Panc1 (cell line): ENCODE measurements at regions not wholly inside any gene's neighbourhood (a gene's known extent, or its start where the extent isn't known, plus 50 kb on each side); places are given as distances from the start of the nearest gene placed in this dataset.
"Not testable (repeated sequence)": the region's sequence is repeated elsewhere in the genome, so short reads cannot be mapped to it uniquely, and the experiment has no call there.

Experiments used
- ATAC-seq: fragments of 200-7000 bp; cut with Tn5 transposase; 2 replicates; pipeline ENCODE4 v1.9.1; 2020; ENCODE audit warnings: mild to moderate bottlenecking, moderate library complexity
- BruUV-seq: library from RNA; stranded (reverse); fragments of 400-500 nt; replicated peaks from 2 replicates; lab custom pipeline; 2021; lab: Mats Ljungman, UMichigan
- CTCF ChIA-PET: fragments of 300-600 bp; sonication (Branson Sonifier 250); formaldehyde crosslinking; loops from one replicate; lab custom pipeline; 2022; ENCODE audit warnings: antibody characterized with exemption; lab: Charles Lee
- POLR2A ChIA-PET: fragments of 300-600 bp; sonication (Branson Sonifier 250); formaldehyde crosslinking; loops from one replicate; lab custom pipeline; 2022; ENCODE audit warnings: antibody characterized with exemption; lab: Charles Lee
- DNase-seq: peaks from one replicate; pipeline ENCODE4 v3.0.0-alpha.2; 2010; ENCODE audit warnings: low read depth, low spot score
- H3K27ac ChIP-seq: 2 replicates; pipeline ENCODE4 v1.5.1; 2011; ENCODE audit warnings: mild to moderate bottlenecking, low read length, inconsistent platforms
- H3K27me3 ChIP-seq: fragments of 200-500 bp; sonication (Bioruptor generic); 2 replicates; pipeline ENCODE4 v1.6.0; 2014; ENCODE audit warnings: low read length, inconsistent platforms; ENCODE audit not compliant: control insufficient read depth, insufficient read depth
- H3K36me3 ChIP-seq: fragments of 200-500 bp; sonication (Bioruptor generic); 2 replicates; pipeline ENCODE4 v1.5.1; 2014; ENCODE audit warnings: inconsistent platforms, mild to moderate bottlenecking, low read length, moderate library complexity; ENCODE audit not compliant: control insufficient read depth, insufficient read depth
- H3K4me1 ChIP-seq: 2 replicates; pipeline ENCODE4 v1.5.1; 2011; ENCODE audit warnings: inconsistent platforms, mild to moderate bottlenecking, low read length, moderate library complexity; ENCODE audit not compliant: control insufficient read depth, insufficient read depth
- H3K4me3 ChIP-seq, 2 experiments: 2 replicates each; pipeline ENCODE4 v1.5.1; 2011 to 2012; ENCODE audit warnings: low read depth in 2 of 2, low read length in 2 of 2, mild to moderate bottlenecking in 2 of 2, inconsistent platforms in 1 of 2, moderate library complexity in 1 of 2
- H3K9me3 ChIP-seq: fragments of 200-500 bp; sonication (Bioruptor generic); 2 replicates; pipeline ENCODE4 v1.5.1; 2014; ENCODE audit warnings: low read depth, mild to moderate bottlenecking, inconsistent platforms, low read length, moderate library complexity; ENCODE audit not compliant: control insufficient read depth, insufficient read depth
- CTCF ChIP-seq: fragments of 450-650 bp; IDR thresholded peaks from 2 replicates; pipeline ENCODE4 v1.5.1; 2017; ENCODE audit warnings: mild to moderate bottlenecking
- POLR2AphosphoS5 ChIP-seq: IDR thresholded peaks from 2 replicates; pipeline ENCODE4 v1.6.1; 2012; ENCODE audit warnings: mild to moderate bottlenecking, low read depth, low read length, moderate library complexity
- REST ChIP-seq, 2 experiments: IDR thresholded peaks; 2 replicates each; pipeline ENCODE4 v1.6.1; 2011 to 2012; ENCODE audit warnings: low read depth in 2 of 2, control low read depth in 1 of 2, low read length in 1 of 2, mild to moderate bottlenecking in 1 of 2, moderate library complexity in 1 of 2; ENCODE audit not compliant: insufficient read depth in 1 of 2
- SIN3A ChIP-seq: IDR thresholded peaks from 2 replicates; pipeline ENCODE4 v1.6.1; 2012; ENCODE audit warnings: low read depth, mild to moderate bottlenecking, low read length, moderate library complexity, borderline replicate concordance; ENCODE audit not compliant: insufficient read depth
- TCF7L2 ChIP-seq: IDR thresholded peaks from 2 replicates; pipeline ENCODE4 v1.6.1; 2011; ENCODE audit warnings: mild to moderate bottlenecking, low read depth, low read length, inconsistent platforms
- in situ Hi-C: cut with HindIII; loops from 2 replicates; pipeline ENCODE4 v1.10.0; 2016; ENCODE audit warnings: low sequenced_read_pairs, low pct_unique_long_range_greater_than_20kb
- intact Hi-C: fragments of 100-400 bp; cut with micrococcal nuclease; formaldehyde crosslinking; loops from one replicate; pipeline ENCODE4 v1.10.0; 2022; ENCODE audit not compliant: unreplicated experiment

- H3K27me3 ChIP-seq, CTCF ChIA-PET, H3K36me3 ChIP-seq, DNase-seq, H3K27ac ChIP-seq, in situ Hi-C loops, H3K4me3 ChIP-seq, H3K9me3 ChIP-seq, BruUV-seq, intact Hi-C loops, H3K4me1 ChIP-seq, ATAC-seq, POLR2A ChIA-PET: not testable (repeated sequence)
Measured at GRCh38 chr14:105662043-105662442, 135.7 kb downstream of the TMEM121 start.

- H3K27ac ChIP-seq, H3K4me1 ChIP-seq, H3K36me3 ChIP-seq, H3K27me3 ChIP-seq, ATAC-seq, in situ Hi-C loops, H3K9me3 ChIP-seq, CTCF ChIA-PET, BruUV-seq, POLR2A ChIA-PET, intact Hi-C loops, H3K4me3 ChIP-seq, DNase-seq: not testable (repeated sequence)
Measured at GRCh38 chr14:105662592-105662991, 136.2 kb downstream of the TMEM121 start.

- BruUV-seq, POLR2A ChIA-PET, H3K36me3 ChIP-seq, H3K27me3 ChIP-seq, in situ Hi-C loops, ATAC-seq, H3K4me3 ChIP-seq, H3K9me3 ChIP-seq, CTCF ChIA-PET, intact Hi-C loops, DNase-seq, H3K4me1 ChIP-seq, H3K27ac ChIP-seq: not testable (repeated sequence)
Measured at GRCh38 chr14:105663323-105663722, 136.9 kb downstream of the TMEM121 start.

- H3K4me3 ChIP-seq, in situ Hi-C loops, H3K4me1 ChIP-seq, POLR2A ChIA-PET, H3K9me3 ChIP-seq, CTCF ChIA-PET, DNase-seq, H3K36me3 ChIP-seq, ATAC-seq, H3K27ac ChIP-seq, BruUV-seq, intact Hi-C loops, H3K27me3 ChIP-seq: not testable (repeated sequence)
Measured at GRCh38 chr14:105663818-105664596, 137.6 kb downstream of the TMEM121 start.

- DNase-seq (no peak), ATAC-seq (no peak)
- no peak overlapping the region for H3K27ac ChIP-seq
- in situ Hi-C loops, result no loop called here
- CTCF ChIA-PET, result no interaction called here
- no TSS peak for BruUV-seq
- TF ChIP-seq POLR2AphosphoS5, result no peak
- no peak for TF ChIP-seq REST (IDR thresholded peaks at IDR 0.05; ENCODE audit: insufficient read depth in 1 of 2, low read depth in 2 of 2, low read length in 1 of 2)
- no peak for TF ChIP-seq SIN3A
- no peak for TF ChIP-seq TCF7L2
- TF ChIP-seq CTCF, result no peak
- H3K9me3 ChIP-seq, result no peaks in the 10 kb centered on the region
- H3K27me3 ChIP-seq, result no peaks in the 10 kb centered on the region
- H3K4me1 ChIP-seq, result no peaks in the 10 kb centered on the region
- intact Hi-C loops, result no loop called here
- POLR2A ChIA-PET, result no interaction called here
- H3K4me3 ChIP-seq, result no peak overlapping the region
- H3K36me3 ChIP-seq, result no peaks in the 10 kb centered on the region
Measured at GRCh38 chr14:105664691-105665090, 138.3 kb downstream of the TMEM121 start.
